Breast epithelium (tissue), 3 donors: ENCODE measurements at regions not wholly inside any gene's neighbourhood (a gene's known extent, or its start where the extent isn't known, plus 50 kb on each side); places are given as distances from the start of the nearest gene placed in this dataset.

ENCODE experiments used
- CTCF ChIP-seq, 3 donors: fragments of 450-650 bp; IDR thresholded peaks; one replicate each; pipeline ENCODE4 v1.5.1; 2016 to 2017; ENCODE audit warnings: antibody characterized with exemption in 3 of 3, mild to moderate bottlenecking in 3 of 3, moderate library complexity in 3 of 3
- POLR2A ChIP-seq: fragments of 450-650 bp; IDR thresholded peaks from one replicate; pipeline ENCODE4 v1.6.1; 2016; ENCODE audit warnings: antibody characterized with exemption, mild to moderate bottlenecking, moderate library complexity
- POLR2AphosphoS5 ChIP-seq, 3 donors: sonication (generic); formaldehyde crosslinking; IDR thresholded peaks; one replicate each; pipeline ENCODE4 v1.6.1; 2017; ENCODE audit warnings: antibody characterized with exemption in 3 of 3

GRCh38 chr5:2496891-2497290, 254.6 kb downstream of the IRX2 start:
- TF ChIP-seq CTCF (IDR thresholded peaks at IDR 0.05) (no peak), POLR2AphosphoS5 (IDR thresholded peaks at IDR 0.05) (no peak), POLR2A (no peak)
